H1 (cell line): ENCODE measurements at regions not wholly inside any gene's neighbourhood (a gene's known extent, or its start where the extent isn't known, plus 50 kb on each side); places are given as distances from the start of the nearest gene placed in this dataset.

Experiments
- CEBPB ChIP-seq: IDR thresholded peaks from 2 replicates; pipeline ENCODE4 v1.6.1; 2012; ENCODE audit warnings: low read depth, low read length
- CTBP2 ChIP-seq: IDR thresholded peaks from 2 replicates; pipeline ENCODE4 v1.7.0; 2011; ENCODE audit warnings: borderline replicate concordance, mild to moderate bottlenecking, moderate library complexity, mixed read lengths, low read length; ENCODE audit not compliant: insufficient read depth, insufficient read length
- SAP30 ChIP-seq: fragments of 300-600 bp; sonication (generic); IDR thresholded peaks from 2 replicates; pipeline ENCODE4 v1.7.1; 2012; ENCODE audit warnings: low read length, moderate library complexity, mild to moderate bottlenecking, inconsistent platforms; ENCODE audit not compliant: insufficient read depth, insufficient replicate concordance
- SIX5 ChIP-seq: IDR thresholded peaks from 2 replicates; pipeline ENCODE4 v1.6.1; 2011; ENCODE audit warnings: mild to moderate bottlenecking, low read depth, low read length
- SP4 ChIP-seq: IDR thresholded peaks from 2 replicates; pipeline ENCODE4 v1.6.1; 2012; ENCODE audit warnings: low read length, inconsistent platforms

DNA sequence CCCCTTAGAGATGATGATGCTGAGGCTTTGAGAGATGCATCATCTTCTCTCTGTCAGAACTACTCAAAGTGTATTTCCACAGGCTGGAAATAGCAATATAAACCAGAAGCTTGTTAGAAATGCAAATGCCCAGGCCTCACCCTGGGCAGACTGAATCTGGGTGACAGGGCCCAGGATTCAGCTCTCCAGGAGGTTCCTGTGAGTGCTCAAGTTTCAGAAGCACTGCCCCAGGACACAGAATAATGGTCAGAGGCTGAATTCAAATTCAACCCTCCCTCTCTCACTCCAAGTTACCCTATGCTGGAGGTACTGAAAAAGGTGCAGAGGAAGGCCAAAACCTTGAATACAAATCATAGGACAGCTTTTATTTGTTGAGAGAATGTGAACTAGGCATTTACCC is 98.5 kb upstream of the NGF start (continued):
- TF ChIP-seq CTBP2: no peak
- no peak for TF ChIP-seq SP4
- TF ChIP-seq SAP30: no peak
- no peak for TF ChIP-seq CEBPB
- no peak for TF ChIP-seq SIX5
- TF ChIP-seq, all 59 proteins: peak for 0
